Fibroblast of pulmonary artery (primary cell): ENCODE measurements at regions not wholly inside any gene's neighbourhood (a gene's known extent, or its start where the extent isn't known, plus 50 kb on each side); places are given as distances from the start of the nearest gene placed in this dataset.

ENCODE experiments used
- DNase-seq: peaks from one replicate; pipeline ENCODE4 v3.0.0-alpha.2; 2010; ENCODE audit warnings: low read depth
- H3K4me3 ChIP-seq: replicated peaks from 2 replicates; pipeline ENCODE4 v1.5.1; 2011; ENCODE audit warnings: low read depth, mild to moderate bottlenecking, control low read depth, low read length, moderate library complexity
- TF ChIP-seq, protein P1 (sequence below): IDR thresholded peaks from 2 replicates; pipeline ENCODE4 v1.5.1; 2011; ENCODE audit warnings: mild to moderate bottlenecking, control low read depth, low read length, inconsistent platforms; ENCODE audit errors: missing control alignments

DNA sequence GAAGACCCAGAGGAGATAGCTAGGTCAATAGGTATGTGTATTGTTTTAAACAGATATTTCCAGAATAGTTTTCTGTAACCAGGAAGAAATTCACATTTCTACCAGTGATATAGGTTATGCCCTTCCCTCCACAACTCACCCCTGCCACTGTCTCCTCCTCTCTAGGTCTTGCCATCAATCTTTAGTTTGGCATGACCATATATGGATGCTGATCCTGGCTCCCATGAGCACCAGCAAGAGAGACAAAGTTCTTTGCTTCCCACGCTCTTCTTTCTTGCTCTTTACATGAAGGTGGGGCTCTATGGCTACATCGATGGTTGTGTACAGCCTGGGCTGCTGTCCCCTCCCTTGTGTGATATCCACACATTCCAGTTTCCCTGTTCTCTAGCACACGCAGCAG lies 459.4 kb upstream of the ID4 start:
- H3K4me3 ChIP-seq = no peak overlapping the region
- TF ChIP-seq, protein P1, sequence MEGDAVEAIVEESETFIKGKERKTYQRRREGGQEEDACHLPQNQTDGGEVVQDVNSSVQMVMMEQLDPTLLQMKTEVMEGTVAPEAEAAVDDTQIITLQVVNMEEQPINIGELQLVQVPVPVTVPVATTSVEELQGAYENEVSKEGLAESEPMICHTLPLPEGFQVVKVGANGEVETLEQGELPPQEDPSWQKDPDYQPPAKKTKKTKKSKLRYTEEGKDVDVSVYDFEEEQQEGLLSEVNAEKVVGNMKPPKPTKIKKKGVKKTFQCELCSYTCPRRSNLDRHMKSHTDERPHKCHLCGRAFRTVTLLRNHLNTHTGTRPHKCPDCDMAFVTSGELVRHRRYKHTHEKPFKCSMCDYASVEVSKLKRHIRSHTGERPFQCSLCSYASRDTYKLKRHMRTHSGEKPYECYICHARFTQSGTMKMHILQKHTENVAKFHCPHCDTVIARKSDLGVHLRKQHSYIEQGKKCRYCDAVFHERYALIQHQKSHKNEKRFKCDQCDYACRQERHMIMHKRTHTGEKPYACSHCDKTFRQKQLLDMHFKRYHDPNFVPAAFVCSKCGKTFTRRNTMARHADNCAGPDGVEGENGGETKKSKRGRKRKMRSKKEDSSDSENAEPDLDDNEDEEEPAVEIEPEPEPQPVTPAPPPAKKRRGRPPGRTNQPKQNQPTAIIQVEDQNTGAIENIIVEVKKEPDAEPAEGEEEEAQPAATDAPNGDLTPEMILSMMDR = no peak
- DNase-seq = no peak

DNA sequence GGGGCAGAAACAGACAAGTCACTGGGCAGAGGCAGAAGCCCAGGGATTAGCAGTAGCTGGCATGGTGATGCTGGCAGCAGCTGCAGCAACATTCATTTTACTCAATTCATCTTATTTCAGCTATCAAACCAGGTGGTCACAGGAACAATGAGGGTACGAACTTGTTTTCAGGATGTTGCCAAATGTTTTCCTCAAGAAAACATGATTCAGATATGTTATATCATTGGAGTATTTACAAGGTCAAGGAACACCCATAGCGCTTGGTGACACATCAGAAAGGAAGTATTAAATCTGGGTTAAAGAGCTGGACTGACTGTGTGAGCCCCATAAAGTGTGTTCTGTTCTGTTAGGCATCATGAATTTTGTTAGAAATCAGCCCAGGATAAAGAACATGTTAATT lies 456.9 kb upstream of the ID4 start:
- DNase-seq = peak; percentile 67
- TF ChIP-seq, protein P1 = no peak

DNA sequence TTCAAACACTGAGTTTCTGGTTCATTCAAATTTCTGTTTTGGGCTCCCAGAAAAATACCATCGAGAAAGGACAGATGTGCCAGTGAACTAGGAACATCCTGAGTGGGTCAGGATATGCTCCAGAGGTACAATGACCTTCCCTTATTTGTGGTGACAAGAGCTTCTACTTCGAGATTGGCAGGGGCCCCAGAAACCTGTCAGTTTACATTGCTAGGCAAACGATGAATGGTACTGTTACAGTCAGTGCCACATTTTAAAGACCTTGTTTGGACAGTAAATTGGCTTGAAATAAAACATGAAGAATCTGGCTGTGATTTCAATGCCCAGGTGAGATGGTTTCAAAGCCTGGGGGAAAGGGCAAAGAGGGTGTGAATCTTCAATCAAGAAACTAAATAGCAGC lies 454.5 kb upstream of the ID4 start:
- no peak overlapping the region for H3K4me3 ChIP-seq
- TF ChIP-seq, protein P1 = no peak
- DNase-seq = no peak

More for the DNA sequence above, 456.9 kb upstream of the ID4 start:
- H3K4me3 ChIP-seq = no peak overlapping the region

DNA sequence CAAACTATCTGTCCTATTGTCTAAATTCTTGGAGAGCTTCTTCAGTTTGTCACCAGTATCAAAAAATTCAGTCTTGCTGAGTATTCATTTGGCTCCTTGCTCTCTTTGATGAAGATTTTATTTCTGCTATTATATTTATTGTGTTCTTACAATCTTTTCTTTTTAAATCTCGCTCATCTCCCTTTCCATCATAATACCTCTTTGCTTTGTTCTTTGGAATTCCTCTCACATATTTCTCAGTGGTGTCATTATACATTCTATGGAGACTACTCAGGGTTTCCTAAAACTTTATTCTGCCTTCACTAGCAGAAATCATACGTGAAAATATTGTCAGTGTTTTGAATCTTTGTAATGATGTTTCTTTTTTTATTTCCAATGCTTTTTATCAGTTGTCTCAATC lies 445.2 kb upstream of the ID4 start:
- no peak for DNase-seq
- TF ChIP-seq, protein P1 = no peak
- H3K4me3 ChIP-seq = no peak overlapping the region

DNA sequence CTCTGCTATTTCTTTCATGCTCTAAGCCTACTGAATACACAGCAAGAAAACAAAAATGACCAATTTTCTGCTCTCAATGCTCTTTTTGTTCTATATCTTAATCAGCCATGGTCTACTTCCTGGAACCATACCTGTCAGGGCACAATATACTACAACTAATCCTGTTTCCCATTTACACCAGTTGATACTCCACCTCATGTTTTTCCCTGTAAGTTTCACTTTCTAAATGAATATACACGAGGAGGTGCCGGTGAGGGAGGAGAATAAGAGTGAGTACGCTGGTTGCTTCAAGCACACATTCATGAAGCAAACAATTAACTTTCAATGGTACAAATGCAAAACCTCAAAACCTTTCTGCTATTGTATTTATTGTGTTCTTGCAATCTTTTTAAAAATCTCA lies 443.1 kb upstream of the ID4 start:
- DNase-seq = no peak
- H3K4me3 ChIP-seq = no peak overlapping the region
- TF ChIP-seq, protein P1 = no peak

DNA sequence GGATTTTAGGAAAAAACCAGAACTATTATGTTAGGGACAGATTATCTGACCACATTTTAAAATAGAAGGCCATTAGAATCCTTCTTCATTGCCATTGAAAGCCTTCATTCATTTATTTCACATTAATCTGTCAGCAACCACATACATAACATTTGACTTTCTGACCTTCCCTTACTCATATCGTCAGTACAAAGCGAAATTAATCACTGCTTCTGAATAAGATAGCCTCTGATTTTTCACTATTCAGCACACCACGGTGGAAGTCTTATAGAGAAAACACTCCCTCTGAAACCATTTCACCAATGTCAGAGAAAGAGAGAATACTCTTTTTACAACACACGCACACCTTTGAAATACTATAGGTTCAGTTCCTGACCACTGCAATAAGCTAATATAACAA lies 442.5 kb upstream of the ID4 start:
- TF ChIP-seq, protein P1 = no peak
- H3K4me3 ChIP-seq = no peak overlapping the region
- no peak for DNase-seq

DNA sequence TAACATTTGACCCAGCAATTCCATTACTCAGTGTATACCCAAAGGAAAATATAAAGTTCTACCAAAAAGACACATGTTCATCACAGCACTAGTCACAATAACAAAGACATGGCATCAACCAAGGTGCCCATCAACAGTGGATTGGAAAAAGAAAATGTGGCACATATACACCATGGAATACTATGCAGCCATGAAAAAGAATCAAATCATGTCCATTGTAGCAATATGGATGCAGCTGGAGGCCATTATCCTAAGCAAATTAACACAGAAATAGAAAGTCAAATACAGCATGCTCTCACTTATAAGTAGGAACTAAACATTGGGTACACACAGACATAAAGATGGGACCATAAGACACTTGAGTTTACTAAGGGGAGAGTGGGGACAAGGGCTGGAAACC lies 441.9 kb upstream of the ID4 start:
- no peak for DNase-seq
- TF ChIP-seq, protein P1 = no peak
- no peak overlapping the region for H3K4me3 ChIP-seq
